ENCODE measurements at regions not wholly inside any gene's neighbourhood (a gene's known extent, or its start where the extent isn't known, plus 50 kb on each side); places are given as distances from the start of the nearest gene placed in this dataset.
"Not testable (repeated sequence)": the region's sequence is repeated elsewhere in the genome, so short reads cannot be mapped to it uniquely, and the experiment has no call there.

- TF ChIP-seq EZH2 (IDR thresholded peaks at IDR 0.05; ENCODE audit: borderline replicate concordance, low read depth, low read length, severe bottlenecking) (no peak), CTCF (IDR thresholded peaks at IDR 0.05; ENCODE audit: borderline replicate concordance, extremely low read depth, low read length, poor library complexity, severe bottlenecking) (no peak)
- Histone ChIP-seq H3K4me2 (ENCODE audit: insufficient read depth, low read length) (no peak overlapping the region), H3K9ac (ENCODE audit: low read depth, low read length) (no peak overlapping the region), H3K27ac (ENCODE audit: low read length) (no peak overlapping the region), H3K79me2 (ENCODE audit: insufficient read depth, low read length) (no peaks in the 10 kb centered on the region), H3K4me3 (ENCODE audit: low read depth in 1 of 2, low read length in 2 of 2) (no peak overlapping the region), H3K4me1 (ENCODE audit: insufficient read depth, low read length) (no peaks in the 10 kb centered on the region), H3K27me3 (ENCODE audit: insufficient read depth, low read length, poor library complexity) (peaks cover 9% of the 10 kb centered on the region), H4K20me1 (ENCODE audit: insufficient read depth, low read length) (no peaks in the 10 kb centered on the region), H2AFZ (ENCODE audit: low read depth, low read length) (no peak overlapping the region), H3K36me3 (ENCODE audit: insufficient read depth, low read length) (no peaks in the 10 kb centered on the region), H3K9me3 (ENCODE audit: insufficient read depth, low read length, severe bottlenecking) (no peaks in the 10 kb centered on the region)
- ATAC-seq (ENCODE audit: insufficient read depth, low read depth): no peak
- DNase-seq: no peak
Measured at GRCh38 chr20:48490961-48491831, 336.6 kb downstream of the PREX1 start.

- not testable (repeated sequence) for H3K4me3 ChIP-seq (ENCODE audit: low read depth in 1 of 2, low read length in 2 of 2); H3K79me2 ChIP-seq (ENCODE audit: insufficient read depth, low read length); H3K27me3 ChIP-seq (ENCODE audit: insufficient read depth, low read length, poor library complexity); H4K20me1 ChIP-seq (ENCODE audit: insufficient read depth, low read length); DNase-seq; ATAC-seq (ENCODE audit: insufficient read depth, low read depth); H3K9me3 ChIP-seq (ENCODE audit: insufficient read depth, low read length, severe bottlenecking); H2AFZ ChIP-seq (ENCODE audit: low read depth, low read length); H3K27ac ChIP-seq (ENCODE audit: low read length); H3K4me1 ChIP-seq (ENCODE audit: insufficient read depth, low read length); H3K4me2 ChIP-seq (ENCODE audit: insufficient read depth, low read length); H3K36me3 ChIP-seq (ENCODE audit: insufficient read depth, low read length); H3K9ac ChIP-seq (ENCODE audit: low read depth, low read length)
Measured at GRCh38 chr20:48490341-48490740, 337.5 kb downstream of the PREX1 start.

- Histone ChIP-seq H3K36me3 (ENCODE audit: insufficient read depth, low read length) (no peaks in the 10 kb centered on the region), H3K79me2 (ENCODE audit: insufficient read depth, low read length) (no peaks in the 10 kb centered on the region), H3K4me1 (ENCODE audit: insufficient read depth, low read length) (no peaks in the 10 kb centered on the region), H2AFZ (ENCODE audit: low read depth, low read length) (no peak overlapping the region), H4K20me1 (ENCODE audit: insufficient read depth, low read length) (no peaks in the 10 kb centered on the region), H3K27ac (ENCODE audit: low read length) (no peak overlapping the region), H3K4me3 (ENCODE audit: low read depth in 1 of 2, low read length in 2 of 2) (no peak overlapping the region), H3K9ac (ENCODE audit: low read depth, low read length) (no peak overlapping the region), H3K9me3 (ENCODE audit: insufficient read depth, low read length, severe bottlenecking) (no peaks in the 10 kb centered on the region), H3K27me3 (ENCODE audit: insufficient read depth, low read length, poor library complexity) (peaks cover 9% of the 10 kb centered on the region), H3K4me2 (ENCODE audit: insufficient read depth, low read length) (no peak overlapping the region)
- DNase-seq (no peak), ATAC-seq (ENCODE audit: insufficient read depth, low read depth) (no peak)
- TF ChIP-seq EZH2 (IDR thresholded peaks at IDR 0.05; ENCODE audit: borderline replicate concordance, low read depth, low read length, severe bottlenecking) (no peak), CTCF (IDR thresholded peaks at IDR 0.05; ENCODE audit: borderline replicate concordance, extremely low read depth, low read length, poor library complexity, severe bottlenecking) (no peak)
Measured at GRCh38 chr20:48489656-48490055, 338.1 kb downstream of the PREX1 start.

GRCh38 chr20:48489046-48489463 lies 338.7 kb downstream of the PREX1 start:
- no peak for ATAC-seq (ENCODE audit: insufficient read depth, low read depth)
- no peak for TF ChIP-seq CTCF (IDR thresholded peaks at IDR 0.05; ENCODE audit: borderline replicate concordance, extremely low read depth, low read length, poor library complexity, severe bottlenecking)
- no peak overlapping the region for H3K9ac ChIP-seq (ENCODE audit: low read depth, low read length)

GRCh38 chr20:48488334-48489034 lies 339.3 kb downstream of the PREX1 start:
- H3K27me3 ChIP-seq (ENCODE audit: insufficient read depth, low read length, poor library complexity): peaks cover 13% of the 10 kb centered on the region
- not testable (repeated sequence) for H3K36me3 ChIP-seq (ENCODE audit: insufficient read depth, low read length); H3K9ac ChIP-seq (ENCODE audit: low read depth, low read length); H3K4me3 ChIP-seq (ENCODE audit: low read depth in 1 of 2, low read length in 2 of 2); H2AFZ ChIP-seq (ENCODE audit: low read depth, low read length); H3K9me3 ChIP-seq (ENCODE audit: insufficient read depth, low read length, severe bottlenecking); H3K27ac ChIP-seq (ENCODE audit: low read length); H3K4me2 ChIP-seq (ENCODE audit: insufficient read depth, low read length); ATAC-seq (ENCODE audit: insufficient read depth, low read depth); DNase-seq; H3K4me1 ChIP-seq (ENCODE audit: insufficient read depth, low read length); H3K79me2 ChIP-seq (ENCODE audit: insufficient read depth, low read length); H4K20me1 ChIP-seq (ENCODE audit: insufficient read depth, low read length)

More at GRCh38 chr20:48489046-48489463, 338.7 kb downstream of the PREX1 start:
- no peak overlapping the region for H2AFZ ChIP-seq (ENCODE audit: low read depth, low read length)
- H3K4me3 ChIP-seq (ENCODE audit: low read depth in 1 of 2, low read length in 2 of 2): no peak overlapping the region
- peaks cover 9% of the 10 kb centered on the region for H3K27me3 ChIP-seq (ENCODE audit: insufficient read depth, low read length, poor library complexity)
- H3K27ac ChIP-seq (ENCODE audit: low read length): no peak overlapping the region
- no peaks in the 10 kb centered on the region for H3K4me1 ChIP-seq (ENCODE audit: insufficient read depth, low read length)
- H3K4me2 ChIP-seq (ENCODE audit: insufficient read depth, low read length): no peak overlapping the region
- no peaks in the 10 kb centered on the region for H3K9me3 ChIP-seq (ENCODE audit: insufficient read depth, low read length, severe bottlenecking)
- no peaks in the 10 kb centered on the region for H3K79me2 ChIP-seq (ENCODE audit: insufficient read depth, low read length)
- no peaks in the 10 kb centered on the region for H3K36me3 ChIP-seq (ENCODE audit: insufficient read depth, low read length)
- no peaks in the 10 kb centered on the region for H4K20me1 ChIP-seq (ENCODE audit: insufficient read depth, low read length)
- DNase-seq: no peak
